SK-N-SH (cell line): ENCODE measurements at regions not wholly inside any gene's neighbourhood (a gene's known extent, or its start where the extent isn't known, plus 50 kb on each side); places are given as distances from the start of the nearest gene placed in this dataset.

Experiments used
- CTCF ChIA-PET: fragments of 300-600, 350-600 bp; formaldehyde crosslinking; extraction: SDS; loops from one replicate; lab custom pipeline; 2021; lab: Yijun Ruan, JAX
- POLR2A ChIA-PET: fragments of 350-600 bp; sonication (Branson Sonifier 250); formaldehyde crosslinking; extraction: SDS; loops from one replicate; lab custom pipeline; 2020; ENCODE audit warnings: antibody characterized with exemption, inconsistent platforms; lab: Yijun Ruan, JAX
- DNase-seq: peaks from one replicate; pipeline ENCODE4 v3.0.0; 2012
- H2AFZ ChIP-seq: fragments of 200-600 bp; sonication (generic); 2 replicates; pipeline ENCODE4 v1.8.1; 2016; ENCODE audit warnings: antibody characterized with exemption, mild to moderate bottlenecking, low read depth
- H3F3A ChIP-seq: fragments of 200-600 bp; sonication (generic); replicated peaks from 2 replicates; pipeline ENCODE3; 2016; ENCODE audit warnings: antibody characterized with exemption, mild to moderate bottlenecking; ENCODE audit not compliant: insufficient read depth
- H3K27ac ChIP-seq, 2 experiments: fragments of 200-500 bp in 1 of 2; fragments of 200-600 bp in 1 of 2; sonication (Bioruptor generic) in 1 of 2; sonication (generic), shearing (Covaris generic) in 1 of 2; 2 replicates each; pipeline versions ENCODE4 v1.5.1 to v1.6.1; 2014 to 2016; ENCODE audit warnings: low read depth in 2 of 2, inconsistent platforms in 1 of 2, low read length in 1 of 2, mild to moderate bottlenecking in 1 of 2, mixed read lengths in 1 of 2
- H3K27me3 ChIP-seq: fragments of 200-600 bp; sonication (generic), shearing (Covaris generic); 2 replicates; pipeline ENCODE4 v1.6.1; 2016; ENCODE audit warnings: mixed run types; ENCODE audit not compliant: insufficient read depth
- H3K36me3 ChIP-seq, 2 experiments: fragments of 200-500 bp in 1 of 2; fragments of 200-600 bp in 1 of 2; sonication (Bioruptor generic) in 1 of 2; sonication (generic) in 1 of 2; replicated peaks in 1 of 2; 2 replicates each; pipeline versions ENCODE3 to v1.5.1; 2014 to 2016; ENCODE audit warnings: low read length in 1 of 2, mild to moderate bottlenecking in 1 of 2; ENCODE audit not compliant: insufficient read depth in 2 of 2, control insufficient read depth in 1 of 2
- H3K4me1 ChIP-seq, 2 experiments: fragments of 200-500 bp in 1 of 2; fragments of 200-600 bp in 1 of 2; sonication (Bioruptor generic) in 1 of 2; sonication (generic), shearing (Covaris generic) in 1 of 2; 2 replicates each; pipeline versions ENCODE4 v1.5.1 to v1.6.1; 2014 to 2016; ENCODE audit warnings: low read depth in 1 of 2, low read length in 1 of 2, mixed run types in 1 of 2; ENCODE audit not compliant: insufficient read depth in 2 of 2, control insufficient read depth in 1 of 2
- H3K4me2 ChIP-seq: fragments of 200-600 bp; sonication (generic), shearing (Covaris generic); 2 replicates; pipeline ENCODE4 v1.6.1; 2017; ENCODE audit warnings: mixed run types
- H3K4me3 ChIP-seq, 2 experiments: fragments of 200-500 bp in 1 of 2; fragments of 200-600 bp in 1 of 2; sonication (Bioruptor generic) in 1 of 2; sonication (generic), shearing (Covaris generic) in 1 of 2; 2 replicates each; pipeline versions ENCODE4 v1.5.1 to v1.8.1; 2014 to 2016; ENCODE audit warnings: low read depth in 2 of 2, inconsistent platforms in 1 of 2, low read length in 1 of 2, mild to moderate bottlenecking in 1 of 2, mixed read lengths in 1 of 2, moderate library complexity in 1 of 2
- H3K79me2 ChIP-seq: fragments of 200-600 bp; sonication (generic); 2 replicates; pipeline ENCODE4 v1.8.1; 2017; ENCODE audit warnings: mild to moderate bottlenecking; ENCODE audit not compliant: insufficient read depth
- H3K9ac ChIP-seq: fragments of 200-600 bp; sonication (generic); 2 replicates; pipeline ENCODE4 v1.6.1; 2017; ENCODE audit warnings: mixed run types
- H3K9me2 ChIP-seq: fragments of 200-600 bp; sonication (generic); 2 replicates; pipeline ENCODE4 v1.6.1; 2017; ENCODE audit warnings: mixed run types
- H3K9me3 ChIP-seq: fragments of 200-600 bp; sonication (generic); 2 replicates; pipeline ENCODE4 v1.6.1; 2017; ENCODE audit warnings: mixed run types, mild to moderate bottlenecking, moderate library complexity
- H4K20me1 ChIP-seq: fragments of 200-600 bp; sonication (generic); 2 replicates; pipeline ENCODE4 v1.6.1; 2017; ENCODE audit warnings: mild to moderate bottlenecking, mixed run types; ENCODE audit not compliant: insufficient read depth
- CTCF ChIP-seq: fragments of 200-600 bp; sonication (generic); IDR thresholded peaks from 2 replicates; pipeline ENCODE4 v1.6.1; 2017; ENCODE audit warnings: antibody characterized with exemption, mild to moderate bottlenecking, moderate library complexity
- EP300 ChIP-seq, 2 experiments: IDR thresholded peaks; 2 replicates each; pipeline versions ENCODE4 v1.4.0 to v1.6.1; 2012; ENCODE audit warnings: borderline replicate concordance in 1 of 2, low read depth in 1 of 2, low read length in 1 of 2
- EZH2phosphoT487 ChIP-seq: fragments of 200-600 bp; sonication (generic); IDR thresholded peaks from 2 replicates; pipeline ENCODE4 v1.6.1; 2017; ENCODE audit warnings: low read depth, mixed run types, mild to moderate bottlenecking, antibody characterized with exemption, moderate library complexity, borderline replicate concordance
- FOSL2 ChIP-seq: IDR thresholded peaks from 2 replicates; pipeline ENCODE4 v1.4.0; 2012; ENCODE audit warnings: low read depth, mild to moderate bottlenecking, moderate library complexity, borderline replicate concordance
- FOXM1 ChIP-seq: IDR thresholded peaks from 2 replicates; pipeline ENCODE4 v1.4.0; 2012; ENCODE audit warnings: low read depth, mild to moderate bottlenecking
- GABPA ChIP-seq: IDR thresholded peaks from 2 replicates; pipeline ENCODE4 v1.4.0; 2012; ENCODE audit warnings: low read depth, mild to moderate bottlenecking
- GATA2 ChIP-seq: sonication (generic); formaldehyde crosslinking; IDR thresholded peaks from 2 replicates; pipeline ENCODE4 v1.5.0; 2020; ENCODE audit warnings: mild to moderate bottlenecking, missing genetic modification reagents
- MEF2A ChIP-seq: IDR thresholded peaks from 2 replicates; pipeline ENCODE4 v1.4.0; 2012; ENCODE audit warnings: low read depth, borderline replicate concordance
- NFIC ChIP-seq: IDR thresholded peaks from 2 replicates; pipeline ENCODE4 v1.4.0; 2012; ENCODE audit warnings: borderline replicate concordance
- NRF1 ChIP-seq: IDR thresholded peaks from 2 replicates; pipeline ENCODE4 v1.6.1; 2012; ENCODE audit warnings: low read depth, mild to moderate bottlenecking, low read length
- PBX3 ChIP-seq: IDR thresholded peaks from 2 replicates; pipeline ENCODE4; 2012
- POLR2AphosphoS5 ChIP-seq: IDR thresholded peaks from 2 replicates; pipeline ENCODE4 v1.6.1; 2012; ENCODE audit warnings: low read depth, low read length
- RCOR1 ChIP-seq: fragments of 150-350 bp; IDR thresholded peaks from 2 replicates; pipeline ENCODE4 v1.6.1; 2017; ENCODE audit warnings: antibody characterized with exemption, low read length
- RFX5 ChIP-seq: IDR thresholded peaks from 2 replicates; pipeline ENCODE4 v1.6.1; 2012; ENCODE audit warnings: mild to moderate bottlenecking, improper control_type of control experiment, low read length
- RXRA ChIP-seq: IDR thresholded peaks from 2 replicates; pipeline ENCODE4 v1.4.0; 2012; ENCODE audit warnings: low read depth, mild to moderate bottlenecking, borderline replicate concordance
- SIN3A ChIP-seq: IDR thresholded peaks from 2 replicates; pipeline ENCODE4 v1.6.1; 2012; ENCODE audit warnings: low read depth, mild to moderate bottlenecking, low read length, moderate library complexity, borderline replicate concordance
- TCF12 ChIP-seq: IDR thresholded peaks from 2 replicates; pipeline ENCODE4 v1.4.0; 2012
- TEAD4 ChIP-seq: IDR thresholded peaks from 2 replicates; pipeline ENCODE4 v1.4.0; 2012; ENCODE audit warnings: mild to moderate bottlenecking, borderline replicate concordance; ENCODE audit not compliant: insufficient read depth
- USF1 ChIP-seq: IDR thresholded peaks from 2 replicates; pipeline ENCODE4 v1.4.0; 2012; ENCODE audit warnings: low read depth, borderline replicate concordance
- USF2 ChIP-seq: fragments of 150-350 bp; IDR thresholded peaks from 2 replicates; pipeline ENCODE4 v1.6.1; 2017; ENCODE audit warnings: antibody characterized with exemption, low read length, low read depth, borderline replicate concordance
- YY1 ChIP-seq: IDR thresholded peaks from 2 replicates; pipeline ENCODE4 v1.4.0; 2012; ENCODE audit warnings: low read depth, mild to moderate bottlenecking
- WGBS: methylation state at CpG from one replicate; pipeline ENCODE4 v1.1.6; 2017; ENCODE audit warnings: low lambda C conversion rate; 5-methylcytosine and 5-hydroxymethylcytosine counted together

GRCh38 chr16:87006789-87007745 lies 310.1 kb downstream of the C16orf95 start:
- no peaks in the 10 kb centered on the region for H3K79me2 ChIP-seq
- no peak overlapping the region for H3K27ac ChIP-seq
- H3K9ac ChIP-seq, result no peak overlapping the region
- 25% methylated on average over 9 of the region's 12 CpGs for WGBS
- 0 out of 2 replicates have a peak overlapping the region, but pooled peaks have one; percentile 41 for H2AFZ ChIP-seq
- no peaks in the 10 kb centered on the region for H3K9me2 ChIP-seq
- no peaks in the 10 kb centered on the region for H3K4me1 ChIP-seq
- TF ChIP-seq USF1 (no peak), EP300 (IDR thresholded peaks at IDR 0.05; ENCODE audit: borderline replicate concordance in 1 of 2, low read depth in 1 of 2, low read length in 1 of 2) (no peak), GABPA (no peak), YY1 (no peak), RXRA (no peak), POLR2AphosphoS5 (no peak), PBX3 (no peak), TEAD4 (no peak), GATA2 (CRISPR knock-in tag) (no peak), RFX5 (no peak), EZH2phosphoT487 (no peak), RCOR1 (no peak), USF2 (no peak)
- TF ChIP-seq, all 33 proteins: peak for 0
- Histone ChIP-seq H3K4me3 (no peak overlapping the region), H3K9me3 (no peaks in the 10 kb centered on the region), H3K27me3 (peaks cover 15% of the 10 kb centered on the region; the same call in 1 of the 2 replicates), H3F3A (peaks cover 5% of the 10 kb centered on the region), H3K36me3 (no peaks in the 10 kb centered on the region), H3K4me2 (no peak overlapping the region), H4K20me1 (no peaks in the 10 kb centered on the region)
- DNase-seq, result no peak
- CTCF ChIA-PET, result no interaction called here
- POLR2A ChIA-PET, result no interaction called here

- Histone ChIP-seq H3K9me3 (no peaks in the 10 kb centered on the region), H3K27me3 (peaks cover 9% of the 10 kb centered on the region; the same call in 1 of the 2 replicates), H3K27ac (no peak overlapping the region), H2AFZ (0 out of 2 replicates have a peak overlapping the region, but pooled peaks have one; percentile 41), H3K9me2 (no peaks in the 10 kb centered on the region), H3K9ac (no peak overlapping the region), H3F3A (peaks cover 5% of the 10 kb centered on the region), H3K4me3 (no peak overlapping the region), H3K4me2 (no peak overlapping the region), H4K20me1 (no peaks in the 10 kb centered on the region), H3K4me1 (no peaks in the 10 kb centered on the region), H3K36me3 (no peaks in the 10 kb centered on the region), H3K79me2 (no peaks in the 10 kb centered on the region)
- POLR2A ChIA-PET, result no interaction called here
- CTCF ChIA-PET, result no interaction called here
- no peak for DNase-seq
- WGBS, result 9% methylated on average over 10 of the region's 10 CpGs
- TF ChIP-seq EP300 (IDR thresholded peaks at IDR 0.05; ENCODE audit: borderline replicate concordance in 1 of 2, low read depth in 1 of 2, low read length in 1 of 2), result no peak
- no peak for TF ChIP-seq FOSL2
- TF ChIP-seq SIN3A, result no peak
- no peak for TF ChIP-seq RXRA
- TF ChIP-seq NFIC, result no peak
- no peak for TF ChIP-seq CTCF
- TF ChIP-seq PBX3, result no peak
- no peak for TF ChIP-seq TCF12
- no peak for TF ChIP-seq FOXM1
- no peak for TF ChIP-seq MEF2A
- no peak for TF ChIP-seq NRF1
- no peak for TF ChIP-seq POLR2AphosphoS5
Observed at GRCh38 chr16:87007907-87008306, 309.3 kb downstream of the C16orf95 start.
